Hippocampal formation (tissue), 2 donors: ENCODE measurements at regions not wholly inside any gene's neighbourhood (a gene's known extent, or its start where the extent isn't known, plus 50 kb on each side); places are given as distances from the start of the nearest gene placed in this dataset.
"Not testable (repeated sequence)": the region's sequence is repeated elsewhere in the genome, so short reads cannot be mapped to it uniquely, and the experiment has no call there.

Experiments
- DNase-seq, 2 donors: peaks; one replicate each; lab custom pipeline; 2025; lab: John Stamatoyannopoulos, UW

- no peak for DNase-seq
Measured at GRCh38 chr20:53856300-53857295, 213.8 kb downstream of the BCAS1 start.

GRCh38 chr20:53855733-53856132, 214.7 kb downstream of the BCAS1 start:
- no peak for DNase-seq

- not testable (repeated sequence) for DNase-seq
Measured at GRCh38 chr20:53854609-53854926, 215.8 kb downstream of the BCAS1 start.

- DNase-seq, result no peak
Measured at GRCh38 chr20:53853111-53853713, 217.2 kb downstream of the BCAS1 start.

- DNase-seq, result no peak
Measured at GRCh38 chr20:53852691-53853090, 217.7 kb downstream of the BCAS1 start.

- DNase-seq, result no peak
Measured at GRCh38 chr20:53852014-53852413, 218.4 kb downstream of the BCAS1 start.

- DNase-seq, result no peak
Measured at GRCh38 chr20:53850319-53850718, 220.1 kb downstream of the BCAS1 start.

GRCh38 chr20:53849471-53850059, 220.8 kb downstream of the BCAS1 start:
- no peak for DNase-seq

GRCh38 chr20:53848304-53848703, 222.1 kb downstream of the BCAS1 start:
- no peak for DNase-seq

- DNase-seq, result no peak
Measured at GRCh38 chr20:53847837-53848170, 222.6 kb downstream of the BCAS1 start.

- no peak for DNase-seq
Measured at GRCh38 chr20:53847139-53847836, 223.1 kb downstream of the BCAS1 start.

- DNase-seq, result no peak
Measured at GRCh38 chr20:53846640-53847039, 223.8 kb downstream of the BCAS1 start.

- DNase-seq, result no peak
Measured at GRCh38 chr20:53845980-53846379, 224.4 kb downstream of the BCAS1 start.

- DNase-seq, result no peak
Measured at GRCh38 chr20:53844259-53844658, 226.1 kb downstream of the BCAS1 start.

- no peak for DNase-seq
Measured at GRCh38 chr20:53843645-53844044, 226.7 kb downstream of the BCAS1 start.

GRCh38 chr20:53842301-53843099, 227.9 kb downstream of the BCAS1 start:
- no peak for DNase-seq

- DNase-seq, result no peak
Measured at GRCh38 chr20:53841741-53842140, 228.7 kb downstream of the BCAS1 start.

GRCh38 chr20:53840532-53840931, 229.9 kb downstream of the BCAS1 start:
- DNase-seq, result no peak

- DNase-seq, result no peak
Measured at GRCh38 chr20:53839423-53840176, 230.8 kb downstream of the BCAS1 start.

- no peak for DNase-seq
Measured at GRCh38 chr20:53838311-53838868, 232.0 kb downstream of the BCAS1 start.
